DMS53 treated with DMSO at 0.1 percent for 48 hours (cell line): ENCODE measurements at regions not wholly inside any gene's neighbourhood (a gene's known extent, or its start where the extent isn't known, plus 50 kb on each side); places are given as distances from the start of the nearest gene placed in this dataset.
"Not testable (repeated sequence)": the region's sequence is repeated elsewhere in the genome, so short reads cannot be mapped to it uniquely, and the experiment has no call there.

Experiments
- DNase-seq: peaks from one replicate; lab custom pipeline; 2025; ENCODE audit not compliant: unreplicated experiment; lab: John Stamatoyannopoulos, UW

DNA sequence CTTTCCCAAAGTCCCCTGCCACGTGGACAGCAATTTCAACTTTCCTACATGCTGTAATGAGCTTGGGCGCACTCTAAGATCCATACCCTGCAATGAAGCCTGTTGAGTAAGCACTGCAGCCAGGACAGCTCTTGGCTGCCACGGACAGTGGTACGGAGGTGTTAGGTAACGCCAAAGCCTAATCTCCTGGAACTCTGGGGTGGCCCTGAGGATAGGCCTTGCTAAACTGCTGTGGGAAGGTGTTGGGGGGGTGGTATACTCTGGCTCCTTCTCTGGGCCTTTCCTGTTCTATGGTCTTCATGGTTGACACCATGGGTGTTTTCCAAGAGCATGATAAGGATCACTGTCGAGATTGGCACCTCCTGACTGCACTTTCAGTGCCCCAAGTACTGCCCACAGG lies 66.4 kb upstream of the PITX1 start:
- no peak for DNase-seq

DNA sequence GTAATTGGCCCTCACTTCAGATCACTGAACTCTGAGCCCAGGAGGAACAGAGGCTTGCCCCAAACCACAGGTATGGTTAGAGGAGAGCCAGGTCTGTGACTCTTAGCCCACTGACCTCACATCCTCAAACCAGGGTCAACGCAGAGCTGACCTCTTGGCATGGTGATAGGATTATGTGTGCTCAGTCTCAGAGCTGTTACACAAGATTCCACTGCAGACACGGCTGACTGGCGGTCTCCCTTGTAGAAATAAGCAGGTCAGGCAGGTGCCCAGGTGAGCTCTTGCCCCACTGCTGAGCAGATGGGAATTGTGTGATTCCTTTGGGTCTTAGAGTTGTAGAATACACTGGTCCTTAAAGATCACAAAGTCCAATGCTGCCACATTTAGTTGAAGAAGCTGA lies 66.0 kb upstream of the PITX1 start:
- no peak for DNase-seq

DNA sequence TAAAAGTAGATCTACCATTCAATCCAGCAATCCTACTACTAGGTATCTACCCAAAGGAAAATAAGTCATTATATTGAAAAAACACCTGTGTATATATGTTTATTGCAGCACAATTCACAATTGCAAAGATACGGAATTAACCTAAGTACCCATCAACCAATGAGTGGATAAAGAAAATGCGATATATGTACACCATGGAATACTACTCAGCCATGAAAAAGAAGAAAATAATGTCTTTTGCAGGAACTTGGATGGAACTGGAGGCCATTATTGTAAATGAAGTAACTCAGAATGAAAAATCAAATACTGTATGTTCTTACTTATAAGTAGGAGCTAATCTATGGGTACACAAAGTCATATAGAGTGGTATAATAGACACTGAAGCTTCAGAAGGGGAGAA lies 63.4 kb upstream of the PITX1 start:
- DNase-seq: no peak

DNA sequence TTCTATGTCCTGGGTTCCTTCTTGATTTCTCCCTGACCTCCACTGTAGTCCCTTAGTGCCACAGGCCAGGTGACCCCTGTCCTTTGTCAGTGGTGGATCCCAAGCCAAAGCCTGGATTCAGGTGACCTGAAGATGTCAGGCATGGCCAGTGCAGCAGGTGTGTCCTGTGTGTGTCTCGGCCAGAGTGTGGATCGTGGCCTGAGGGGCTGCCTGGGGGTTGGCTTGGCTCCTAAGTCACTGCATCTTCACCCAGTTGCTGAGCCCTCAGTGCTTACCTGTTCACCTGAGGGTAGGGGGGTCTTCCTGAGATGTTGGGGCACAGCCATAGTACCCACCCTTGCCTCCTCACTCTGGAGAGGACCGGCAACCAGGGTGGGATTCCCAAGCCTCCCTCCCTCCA lies 61.8 kb upstream of the PITX1 start:
- DNase-seq: no peak

DNA sequence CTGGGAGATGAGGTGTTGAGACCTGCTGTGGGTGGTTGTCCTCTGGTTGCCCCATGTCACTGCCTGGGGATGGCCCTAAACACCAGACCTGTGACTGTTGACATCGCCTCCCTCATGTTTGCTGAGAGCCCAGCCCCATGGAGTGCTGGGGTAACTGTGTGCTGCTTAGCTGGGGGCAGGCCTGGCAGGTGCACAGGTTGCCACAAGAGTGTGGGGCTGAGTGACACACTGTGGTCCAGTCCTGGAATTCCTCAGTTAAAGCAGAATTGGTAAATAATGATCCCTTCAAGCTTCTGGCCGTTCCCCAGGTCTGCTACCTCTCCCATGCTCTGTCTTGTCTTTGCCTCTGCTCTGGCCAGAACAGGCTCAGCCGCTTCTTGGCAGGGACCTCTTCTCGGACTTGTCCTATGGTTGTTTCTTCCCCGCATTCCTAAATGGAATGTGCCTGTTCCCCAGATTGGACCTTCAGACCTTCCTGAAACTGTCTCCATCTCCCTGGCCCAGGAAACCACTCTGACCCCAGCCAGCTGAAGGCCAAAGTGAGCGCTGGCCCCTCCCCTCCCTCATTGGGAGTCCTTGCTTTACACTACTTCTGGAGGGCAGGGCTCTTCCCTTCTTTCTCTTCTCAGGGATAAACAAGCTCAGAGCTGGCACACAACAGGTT lies 61.2 kb upstream of the PITX1 start:
- DNase-seq: no peak

DNA sequence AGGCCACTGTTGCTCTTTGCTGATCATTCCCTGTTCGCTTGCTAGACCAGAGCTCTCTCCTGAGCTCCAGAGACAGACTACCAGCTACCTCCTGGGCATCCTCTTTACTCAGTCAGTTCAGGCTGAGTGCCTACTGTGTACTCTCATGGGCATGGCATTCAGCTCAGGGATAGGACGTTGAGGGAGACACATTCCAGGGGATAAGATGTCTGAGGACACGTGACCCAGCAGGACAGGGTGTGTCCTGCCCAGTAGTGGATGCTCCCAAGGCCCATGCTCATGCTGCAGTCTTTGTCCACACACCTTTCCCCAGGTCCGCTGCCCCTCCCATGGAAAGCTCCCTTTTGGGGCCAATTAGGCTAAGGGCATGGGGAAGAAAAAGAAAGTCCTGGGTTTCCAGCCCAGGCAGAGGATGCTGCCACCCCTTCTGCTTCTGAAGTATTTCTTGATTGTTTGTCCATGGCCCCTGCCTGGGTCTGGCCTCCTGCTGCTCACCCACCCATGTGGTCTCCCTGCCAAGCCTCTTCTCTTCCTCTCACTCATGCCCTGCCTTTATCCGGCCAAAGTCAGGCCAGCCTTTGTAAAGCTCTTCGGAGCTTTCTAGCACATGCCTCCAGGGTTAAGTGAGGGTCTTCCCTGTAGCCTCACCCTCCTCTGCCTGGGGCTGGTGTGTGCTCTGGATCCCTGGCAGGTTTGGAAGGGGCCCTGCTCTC lies 60.5 kb upstream of the PITX1 start:
- DNase-seq: no peak

DNA sequence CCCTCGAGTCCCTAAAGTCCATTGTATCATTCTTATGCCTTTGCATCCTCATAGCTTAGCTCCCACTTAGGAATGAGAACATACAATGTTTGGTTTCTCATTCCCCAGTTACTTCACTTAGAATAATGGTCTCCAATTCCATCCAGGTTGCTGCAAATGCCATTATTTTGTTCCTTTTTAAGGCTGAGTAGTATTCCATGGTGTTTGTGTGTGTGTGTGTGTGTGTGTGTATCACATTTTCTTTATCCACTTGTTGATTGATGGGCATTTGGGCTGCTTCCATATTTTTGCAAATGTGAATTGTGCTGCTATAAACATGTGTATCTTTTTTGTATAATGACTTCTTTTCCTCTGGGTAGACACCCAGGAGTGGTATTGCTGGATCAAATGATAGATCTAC lies 59.5 kb upstream of the PITX1 start:
- not testable (repeated sequence) for DNase-seq

DNA sequence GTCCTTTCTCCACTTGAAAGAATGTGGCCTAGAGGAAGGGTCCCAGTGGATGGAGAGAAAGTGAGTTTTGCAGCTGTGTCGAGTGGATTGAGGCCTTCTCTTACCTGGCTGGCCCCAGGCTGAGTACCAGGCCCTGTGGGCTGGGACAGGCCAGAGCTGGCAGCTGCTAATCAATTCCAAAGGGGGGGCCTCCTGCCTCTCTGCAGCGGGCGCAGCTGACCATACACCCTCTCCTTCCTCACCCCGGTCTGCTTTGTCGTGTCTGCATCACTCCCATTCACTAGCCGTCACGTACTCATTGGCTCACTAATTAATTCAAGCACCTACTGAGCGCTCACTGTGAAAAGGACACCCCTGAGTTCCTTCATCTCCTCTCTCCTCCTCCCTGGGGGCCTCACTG lies 58.4 kb upstream of the PITX1 start:
- no peak for DNase-seq

DNA sequence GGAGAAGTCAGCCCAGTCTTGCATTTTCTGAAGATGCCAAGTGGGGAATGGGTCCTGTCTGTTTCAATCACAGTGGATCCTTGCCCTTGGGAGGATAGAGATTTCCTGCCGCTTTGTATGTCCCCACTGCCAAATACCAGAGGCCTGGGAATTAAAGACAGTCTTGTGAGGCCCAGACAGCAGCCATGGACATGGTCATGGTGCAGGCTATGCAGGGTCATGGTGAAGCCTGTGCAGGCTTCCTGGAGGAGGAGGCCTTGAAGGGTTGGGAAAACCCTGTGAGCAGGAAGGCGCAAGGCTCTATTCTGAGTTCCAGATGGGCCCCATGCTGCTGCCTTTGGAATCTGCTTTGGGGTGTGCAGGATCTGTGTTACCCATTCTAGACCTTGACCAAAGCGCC lies 57.3 kb upstream of the PITX1 start:
- no peak for DNase-seq

DNA sequence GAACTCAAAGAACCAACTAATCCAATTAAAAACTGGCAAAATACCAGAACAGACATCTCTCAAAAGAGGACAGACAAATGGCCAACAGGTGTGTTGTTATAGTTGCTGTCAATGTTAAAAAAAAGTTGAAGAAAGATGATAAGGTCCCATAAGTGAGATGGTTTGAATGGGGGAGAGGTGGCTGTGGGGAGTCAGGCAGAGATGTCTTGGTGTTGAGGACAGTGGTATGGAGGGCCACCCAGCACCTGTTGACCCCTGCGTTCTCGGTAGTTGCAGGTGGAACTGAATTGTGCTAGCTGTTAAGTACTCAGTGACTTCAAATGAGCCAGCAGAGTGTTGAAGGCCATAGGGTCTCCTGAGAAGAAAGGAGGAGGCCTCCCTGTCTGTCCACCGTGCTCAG lies 55.9 kb upstream of the PITX1 start:
- DNase-seq: no peak

DNA sequence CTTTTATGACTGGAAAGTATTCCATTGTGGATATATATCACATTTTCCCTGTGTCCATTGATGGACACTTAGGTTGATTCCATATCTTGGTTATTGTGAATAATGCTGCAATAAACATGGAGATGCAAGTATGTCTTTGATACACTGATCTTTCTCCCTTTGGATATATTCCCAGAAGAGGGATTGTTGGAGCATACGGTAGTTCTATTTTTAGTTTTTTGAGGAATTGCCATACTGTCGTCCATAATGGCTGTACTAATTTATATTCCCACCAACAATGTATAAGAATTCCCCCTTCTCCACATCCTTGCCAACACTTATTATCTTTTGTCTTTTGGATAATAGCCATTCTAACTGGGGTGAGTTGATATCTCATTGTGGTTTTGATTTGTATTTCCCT lies 54.9 kb upstream of the PITX1 start:
- no peak for DNase-seq

DNA sequence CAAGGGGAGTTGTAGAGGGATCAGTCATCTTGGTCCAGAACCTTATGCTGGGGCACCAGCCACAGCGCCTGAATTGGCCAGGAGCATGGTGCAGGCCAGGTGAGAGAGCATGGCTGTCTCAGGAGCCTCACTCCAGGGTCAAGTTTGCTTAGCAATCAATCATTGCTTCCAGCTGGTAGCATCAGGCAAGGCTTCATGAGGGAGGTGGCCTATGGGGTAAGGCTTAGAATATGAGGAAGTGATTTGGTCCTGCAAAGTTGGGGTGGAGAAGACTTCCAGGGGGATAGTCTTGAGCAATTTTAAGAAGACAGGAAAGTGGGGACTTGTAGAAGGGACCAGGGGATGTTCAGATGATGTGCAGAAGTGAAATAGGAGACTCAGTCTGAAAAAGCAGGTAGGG lies 53.9 kb upstream of the PITX1 start:
- DNase-seq: no peak

DNA sequence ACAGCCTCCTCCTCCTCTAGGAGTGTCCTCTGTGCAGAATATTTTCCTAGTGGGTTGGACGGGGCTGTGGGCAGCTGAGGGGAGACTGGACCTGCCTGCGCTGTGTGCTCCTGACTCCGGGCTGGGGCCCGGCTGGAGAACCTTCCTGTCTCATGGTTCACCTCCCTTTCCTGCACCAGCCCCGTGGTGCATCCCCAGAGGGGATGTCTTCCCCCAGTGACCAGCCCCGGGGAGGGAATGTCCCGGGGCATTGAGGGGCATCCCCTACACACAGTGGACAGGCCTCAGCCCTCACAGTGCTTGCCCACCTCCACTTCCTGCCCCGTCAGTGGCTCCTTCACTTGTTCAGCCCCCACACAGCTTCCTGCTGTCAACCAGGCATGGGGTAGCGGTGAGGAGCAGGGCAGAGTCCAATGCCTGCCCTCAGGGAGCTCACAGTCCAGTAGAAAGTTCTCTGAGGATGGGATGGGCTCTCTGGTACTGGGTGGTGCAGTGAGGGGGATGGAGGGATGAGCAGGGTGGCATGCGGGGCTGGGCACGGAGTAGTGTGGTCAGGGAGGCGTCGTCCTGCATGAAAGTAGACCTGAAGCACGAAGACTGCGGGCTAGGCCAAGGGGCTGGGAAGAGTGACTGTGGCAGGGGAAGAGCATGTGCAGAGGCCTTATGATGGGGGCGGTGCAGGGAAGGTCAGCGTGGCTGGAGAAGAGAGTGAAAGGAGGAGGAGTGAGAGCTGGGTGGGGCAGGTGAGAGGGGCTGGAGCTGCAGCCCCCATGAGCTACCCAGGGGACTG lies 52.1 kb upstream of the PITX1 start:
- DNase-seq: no peak

DNA sequence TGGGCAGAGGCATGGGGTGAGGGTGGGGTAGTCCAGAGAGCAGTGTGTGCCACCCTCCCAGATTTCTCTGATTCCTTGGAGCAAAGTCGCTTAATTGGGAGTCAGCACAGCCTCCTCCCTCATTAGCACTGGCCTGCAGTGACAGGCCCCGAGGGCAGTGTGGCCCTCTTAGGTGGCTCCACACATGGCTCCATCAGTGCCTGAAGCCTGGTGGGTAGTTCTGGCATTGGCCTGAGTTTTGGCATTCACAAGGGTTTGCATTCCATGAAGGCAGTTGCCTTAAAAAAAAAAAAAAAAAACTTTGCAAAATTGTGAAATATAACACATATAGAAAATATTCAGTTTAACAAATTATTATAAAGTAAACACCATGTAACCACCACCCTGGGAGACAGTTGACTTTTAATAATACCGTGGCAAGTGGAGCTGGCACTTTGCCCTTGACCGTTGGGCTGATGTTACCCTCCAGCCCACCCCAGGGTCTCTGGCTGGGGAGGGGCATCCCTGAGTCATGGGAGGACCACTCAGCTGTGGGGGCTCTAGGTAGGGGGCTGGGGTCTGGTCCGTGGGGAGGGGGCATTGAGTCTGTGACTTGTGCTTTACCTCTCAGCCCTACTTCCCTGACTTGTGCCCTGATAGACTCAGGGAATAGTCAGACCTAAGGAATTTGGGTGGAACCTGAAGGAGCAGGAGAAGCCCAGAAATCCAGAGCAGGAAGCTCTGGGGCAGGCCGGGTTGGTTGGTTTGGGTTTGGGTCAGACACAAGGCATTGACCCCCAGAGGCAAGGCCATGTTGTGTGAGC lies 51.3 kb upstream of the PITX1 start:
- no peak for DNase-seq
